Stimulated activated CD4-positive, alpha-beta T cell treated with anti-CD3 and anti-CD28 coated beads, Interleukin-2, amount 100 ng/mL, for 24 hours (primary cell): ENCODE measurements at regions not wholly inside any gene's neighbourhood (a gene's known extent, or its start where the extent isn't known, plus 50 kb on each side); places are given as distances from the start of the nearest gene placed in this dataset.

Experiments used
- DNase-seq, 2 donors: peaks; one replicate each; pipeline ENCODE4 v3.0.0-alpha.2; 2020

DNA sequence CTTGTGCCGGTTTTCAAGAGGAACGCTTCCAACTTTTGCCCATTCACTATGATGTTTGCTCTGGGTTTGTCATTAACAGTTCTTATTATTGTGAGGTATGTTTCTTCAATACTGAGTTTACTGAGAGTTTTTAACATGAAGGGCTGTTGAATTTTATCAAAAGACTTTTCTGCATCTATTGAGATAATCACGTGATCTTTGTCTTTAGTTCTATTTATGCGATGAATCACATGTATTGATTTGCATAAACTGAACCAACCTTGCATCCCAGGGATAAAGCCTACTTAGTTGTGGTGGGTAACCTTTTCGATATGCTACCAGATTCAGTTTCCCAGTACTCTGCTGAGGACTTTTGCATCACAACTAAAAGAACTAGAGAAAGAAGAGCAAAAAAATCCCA, 318.0 kb downstream of the GASK1B start:
- no peak for DNase-seq

DNA sequence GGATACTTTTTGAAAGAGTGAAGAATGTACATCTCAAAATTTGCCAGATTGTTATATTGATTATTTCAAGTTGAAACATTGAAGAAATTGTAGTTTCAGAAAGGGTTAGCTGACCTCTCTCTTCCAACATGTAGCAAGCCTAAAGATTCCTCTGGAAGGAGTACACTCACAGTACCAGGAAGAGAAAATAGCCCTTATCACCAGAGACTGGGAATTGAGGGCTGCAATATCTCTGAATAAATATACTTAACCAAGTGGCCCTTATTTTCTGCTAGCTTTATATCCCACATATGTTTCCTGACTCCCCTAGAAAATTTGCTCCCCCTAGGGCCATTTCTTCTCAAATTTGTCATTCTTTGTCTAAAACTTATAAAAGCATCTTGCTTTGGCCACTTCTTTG, 332.2 kb downstream of the GASK1B start:
- no peak for DNase-seq

DNA sequence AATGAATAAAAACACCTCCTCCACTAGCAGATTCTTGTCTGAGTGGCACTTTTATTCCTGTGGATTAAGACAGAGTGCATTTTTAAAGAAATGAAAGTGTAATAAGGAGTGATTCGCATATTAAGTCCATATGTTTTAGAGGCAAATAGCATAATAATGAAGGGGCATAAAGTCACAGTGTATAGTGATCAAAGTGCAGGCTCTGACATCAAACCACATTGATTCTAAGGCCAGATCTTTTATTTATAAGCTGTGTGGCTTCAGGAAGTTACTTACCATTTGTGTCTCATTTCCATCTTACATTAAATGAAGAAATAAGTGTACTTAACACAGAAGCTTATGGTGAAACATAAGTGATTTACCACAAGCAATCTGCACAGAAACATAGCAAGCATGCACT, 332.8 kb downstream of the GASK1B start:
- DNase-seq = no peak

DNA sequence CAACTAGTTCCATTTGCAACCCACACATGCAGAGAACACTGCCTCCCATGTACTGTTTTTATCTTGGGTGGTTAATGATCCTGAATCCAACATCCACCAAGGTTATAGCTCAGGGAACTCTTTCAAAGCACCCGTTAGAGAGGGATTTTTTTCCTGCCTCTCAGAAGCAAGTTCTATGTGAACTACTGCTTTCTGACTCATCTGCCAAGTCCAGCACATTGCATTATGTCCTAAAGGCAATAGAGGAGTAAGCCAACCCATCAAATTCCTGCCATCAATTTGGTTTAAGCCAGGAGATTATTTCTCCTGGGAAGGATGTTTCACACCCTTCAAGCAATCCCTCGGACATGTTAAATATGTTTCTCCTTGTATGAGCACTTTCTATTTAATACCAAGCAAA, 334.5 kb downstream of the GASK1B start:
- no peak for DNase-seq

DNA sequence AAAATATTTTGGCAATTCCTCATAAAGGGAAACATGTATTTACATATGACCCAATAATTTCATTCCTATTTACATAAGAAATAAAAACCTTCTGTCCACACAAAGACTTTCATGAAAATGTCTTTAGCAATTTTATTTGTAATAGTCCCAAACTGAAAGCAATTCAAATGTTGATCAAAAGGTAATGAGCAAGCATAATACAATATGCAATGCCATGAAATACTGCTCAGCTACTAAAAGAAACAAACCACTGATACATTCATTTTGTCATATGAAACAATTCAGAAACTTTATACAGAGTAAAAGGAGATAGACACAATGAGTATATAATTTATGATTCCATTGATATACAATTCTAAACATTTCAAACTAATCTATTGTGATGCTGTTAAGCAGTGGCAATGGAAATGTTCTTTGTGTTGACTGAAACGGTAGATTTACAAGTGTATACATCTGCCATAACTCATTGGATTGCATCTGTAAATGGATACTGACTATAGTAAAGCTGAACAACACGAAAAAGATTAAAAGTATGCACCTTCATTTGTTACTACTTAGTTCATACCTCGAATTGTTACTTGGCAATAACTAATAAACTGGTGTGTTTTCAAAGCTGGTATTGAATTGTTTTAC, 335.6 kb downstream of the GASK1B start:
- DNase-seq = no peak

DNA sequence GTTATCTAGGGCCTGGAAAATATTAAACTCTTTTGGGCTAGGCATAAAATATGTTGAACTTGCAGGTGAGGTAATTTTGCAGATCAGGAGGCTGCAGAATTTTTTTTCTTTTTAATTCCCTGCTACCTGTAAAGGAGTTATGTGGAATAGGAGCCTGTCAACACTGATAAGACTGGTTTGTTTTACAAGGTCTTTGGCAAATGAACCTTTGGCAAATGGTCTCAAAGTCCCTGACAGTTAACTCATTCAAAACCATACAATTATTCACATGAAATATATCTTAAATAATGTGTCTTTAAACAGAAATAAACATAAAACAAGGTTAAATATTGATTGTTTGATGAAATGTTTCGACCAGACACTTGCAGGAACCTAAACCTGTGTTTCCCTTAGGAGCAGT, 340.2 kb downstream of the GASK1B start:
- no peak for DNase-seq

DNA sequence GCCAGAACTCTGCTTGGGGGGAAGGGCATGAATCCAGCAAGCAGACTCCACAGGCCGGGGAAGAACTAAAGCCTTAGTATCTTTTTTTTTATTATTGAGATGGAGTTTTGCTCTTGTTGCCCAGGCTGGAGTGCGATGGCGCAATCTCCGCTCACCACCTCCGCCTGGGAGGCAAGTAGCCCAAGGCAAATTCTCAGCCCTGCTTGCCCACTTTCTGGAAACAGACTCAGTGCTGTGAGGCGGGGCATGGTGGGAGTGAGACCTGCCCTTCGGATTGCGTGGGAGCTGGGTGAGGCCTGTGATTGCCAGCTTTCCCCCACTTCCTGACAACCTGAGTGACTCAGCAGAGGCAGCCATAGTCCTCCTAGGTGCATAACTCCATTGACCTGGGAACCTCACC, 348.8 kb downstream of the GASK1B start:
- DNase-seq = no peak

DNA sequence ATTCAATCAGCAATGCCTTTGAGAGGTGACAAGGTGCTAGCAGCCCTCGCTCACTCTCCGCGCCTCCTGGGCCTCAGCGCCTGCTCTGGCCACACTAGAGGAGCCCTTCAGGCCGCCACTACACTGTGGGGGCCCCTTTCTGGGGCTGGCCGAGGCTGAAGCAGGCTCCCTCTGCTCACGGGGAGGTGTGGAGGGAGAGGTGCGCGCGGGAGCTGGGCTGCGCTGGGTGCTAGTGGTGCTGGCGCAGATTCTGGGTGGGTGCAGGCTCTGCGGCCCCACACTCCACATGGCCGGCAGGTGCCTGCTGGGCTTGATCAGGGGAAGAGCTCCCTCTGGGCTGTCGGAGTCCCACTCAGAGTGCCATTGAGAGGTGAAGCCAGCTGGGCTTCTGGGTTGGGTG, 351.0 kb downstream of the GASK1B start:
- no peak for DNase-seq

DNA sequence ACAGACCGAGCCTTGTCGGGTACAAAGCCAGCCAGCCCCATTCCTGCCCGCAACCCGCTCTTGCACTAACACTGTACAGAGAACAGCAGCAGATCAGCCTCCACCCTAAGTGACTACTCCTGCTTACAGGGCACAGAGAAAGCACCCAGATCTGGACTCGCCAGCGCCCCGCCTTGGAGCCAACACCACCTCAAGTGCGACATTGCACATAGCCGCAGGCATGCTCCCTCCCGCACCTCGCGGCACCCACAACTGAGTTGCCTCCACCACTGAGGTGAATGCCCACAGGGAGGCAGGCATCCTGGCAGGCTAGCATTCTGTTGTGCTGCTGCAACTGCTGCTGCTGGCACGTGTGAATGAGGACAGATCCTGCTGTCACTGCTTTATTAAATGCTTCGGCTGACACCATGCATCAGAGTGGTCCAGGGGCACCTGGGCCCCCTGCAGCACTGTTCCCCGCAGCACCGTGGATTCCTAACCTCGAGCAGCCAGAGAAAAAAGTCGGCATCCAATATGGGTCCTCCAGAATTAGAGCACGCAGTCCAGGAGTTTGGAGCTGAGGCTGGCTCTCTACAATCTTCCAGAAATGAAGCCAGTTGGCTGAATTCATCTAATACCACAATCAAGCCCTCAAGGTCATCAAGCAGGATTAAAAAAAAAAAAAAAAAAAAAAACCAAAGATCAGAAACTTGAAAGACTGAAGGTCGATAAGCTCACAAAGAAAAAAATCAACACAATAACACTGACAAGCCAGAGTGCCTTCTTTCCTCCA, 352.9 kb downstream of the GASK1B start:
- DNase-seq = no peak

DNA sequence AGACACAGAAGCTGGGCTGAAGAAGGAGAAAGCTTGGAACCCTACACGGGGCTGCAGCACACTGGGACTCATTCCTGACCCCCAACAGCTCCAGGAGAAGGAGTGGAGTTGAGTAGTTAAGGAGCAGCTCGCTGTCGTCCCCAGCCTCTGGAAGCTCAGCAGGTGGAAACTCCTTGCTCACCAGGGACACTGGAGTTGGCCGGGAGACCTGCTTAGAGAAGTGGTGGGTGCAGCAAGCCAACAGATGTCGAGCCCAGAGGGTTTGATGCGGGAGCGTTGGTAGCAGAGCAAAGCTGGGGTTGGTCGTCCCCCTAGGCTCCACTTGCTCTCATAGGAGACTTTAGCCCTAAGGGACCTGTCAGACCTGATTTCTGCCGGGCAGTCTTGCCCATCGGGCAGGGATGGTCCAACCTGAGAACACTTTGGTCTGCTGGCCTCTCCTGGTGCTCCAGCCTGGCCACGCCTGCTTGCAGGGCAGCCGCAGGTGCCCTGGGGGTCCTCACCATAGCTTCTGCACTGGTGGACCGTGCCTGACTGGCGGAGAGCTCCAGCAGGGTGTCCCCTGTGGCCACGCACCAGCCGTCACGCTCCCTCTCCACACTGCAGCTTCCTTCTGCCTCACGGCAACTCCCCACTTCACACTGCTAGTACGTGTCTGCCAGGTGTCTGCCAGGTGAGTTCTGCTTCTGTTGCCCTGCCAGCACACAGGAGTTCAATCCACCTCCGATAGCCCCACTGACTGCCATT, 353.7 kb downstream of the GASK1B start:
- DNase-seq = no peak

DNA sequence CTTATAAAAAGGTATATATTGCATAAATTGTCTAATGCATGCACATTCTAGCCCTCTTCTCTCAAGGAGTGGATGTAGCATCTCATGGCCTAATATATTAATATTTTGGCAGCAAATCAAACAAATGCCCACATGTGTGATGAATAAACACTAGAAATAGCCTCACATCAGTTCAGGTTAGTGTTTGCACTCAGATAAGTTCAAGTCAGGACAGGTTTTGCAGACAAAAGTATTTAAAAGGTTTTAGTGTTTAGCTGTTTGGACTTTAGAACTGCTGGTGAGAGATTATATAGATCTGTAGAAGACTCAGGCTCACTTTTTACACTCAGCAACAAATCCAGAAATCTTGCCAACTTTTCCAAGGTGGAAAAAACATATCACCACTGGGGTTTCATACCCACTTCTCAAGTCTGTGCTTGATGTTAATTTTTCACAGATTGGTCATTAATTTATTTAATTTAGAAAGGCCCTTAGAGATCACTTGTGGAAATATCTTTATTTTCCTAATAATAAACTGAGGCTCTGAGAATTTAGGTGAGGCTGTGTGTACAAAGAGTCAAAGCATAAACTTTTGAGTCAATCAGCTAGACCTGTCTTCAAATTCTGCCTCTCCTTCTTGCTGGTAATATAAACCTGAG, 362.6 kb downstream of the GASK1B start:
- DNase-seq = no peak

DNA sequence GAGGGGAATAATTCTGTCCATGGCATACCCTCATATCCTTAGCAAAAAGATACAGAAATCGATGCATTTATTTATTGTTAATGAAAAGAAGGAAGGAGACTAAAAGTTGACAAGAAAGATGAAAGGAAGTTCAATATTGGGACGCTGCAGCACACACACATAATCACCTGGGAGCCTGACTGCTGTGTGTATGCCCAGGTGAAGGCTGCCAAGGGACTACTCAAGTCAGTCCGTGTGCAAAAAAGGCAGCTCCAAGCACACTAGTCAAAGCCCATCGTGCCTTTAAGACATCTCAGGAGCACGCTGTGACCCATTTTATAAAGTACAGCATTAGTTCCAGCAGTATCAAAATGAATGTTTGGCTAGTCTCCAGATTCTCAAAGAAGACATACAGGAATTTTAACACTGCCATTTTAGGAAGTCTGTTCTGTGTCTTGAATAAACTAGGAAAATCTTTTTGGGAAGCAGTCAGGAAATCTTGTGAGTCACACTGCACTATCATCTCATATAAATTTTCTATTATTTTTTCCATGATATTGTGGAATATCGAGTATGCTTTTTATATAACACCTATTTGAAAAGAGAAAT, 363.9 kb downstream of the GASK1B start:
- no peak for DNase-seq

DNA sequence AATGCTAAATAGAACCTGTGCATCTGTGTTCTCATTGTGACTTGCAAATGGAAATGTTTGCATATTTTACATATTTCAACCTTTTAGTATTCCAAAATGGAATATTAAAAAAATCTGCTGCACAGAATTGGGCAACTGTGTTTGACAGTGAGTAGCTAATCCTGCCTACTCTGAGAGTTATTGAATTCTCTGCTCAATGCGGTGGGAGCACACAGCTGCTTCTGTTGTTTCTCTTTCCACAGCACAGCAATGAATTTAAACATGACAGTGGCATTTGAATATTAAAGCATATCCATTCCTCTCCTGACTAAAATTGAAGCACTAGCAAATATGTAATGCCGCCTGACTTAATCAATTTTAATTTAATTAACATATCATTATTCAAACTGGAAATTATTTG, 366.6 kb downstream of the GASK1B start:
- no peak for DNase-seq

DNA sequence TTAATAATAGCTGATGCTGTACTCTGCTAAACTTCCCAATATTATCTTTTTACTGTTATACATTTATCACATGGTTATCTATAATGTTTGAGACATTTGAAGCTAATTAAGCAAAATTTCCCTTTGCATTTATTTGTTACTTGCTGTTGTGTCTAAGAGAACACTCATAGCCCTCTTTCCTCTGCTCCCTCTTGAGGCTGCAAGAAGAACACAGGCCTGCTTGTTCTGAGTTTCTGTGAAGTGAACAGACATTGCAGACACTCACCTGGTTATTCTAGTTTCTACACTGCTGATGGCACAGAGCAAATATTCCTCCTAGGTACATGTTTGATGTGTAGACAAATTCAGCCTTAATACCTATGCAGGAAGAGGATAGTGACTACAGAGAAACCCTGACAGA, 367.8 kb downstream of the GASK1B start:
- no peak for DNase-seq

DNA sequence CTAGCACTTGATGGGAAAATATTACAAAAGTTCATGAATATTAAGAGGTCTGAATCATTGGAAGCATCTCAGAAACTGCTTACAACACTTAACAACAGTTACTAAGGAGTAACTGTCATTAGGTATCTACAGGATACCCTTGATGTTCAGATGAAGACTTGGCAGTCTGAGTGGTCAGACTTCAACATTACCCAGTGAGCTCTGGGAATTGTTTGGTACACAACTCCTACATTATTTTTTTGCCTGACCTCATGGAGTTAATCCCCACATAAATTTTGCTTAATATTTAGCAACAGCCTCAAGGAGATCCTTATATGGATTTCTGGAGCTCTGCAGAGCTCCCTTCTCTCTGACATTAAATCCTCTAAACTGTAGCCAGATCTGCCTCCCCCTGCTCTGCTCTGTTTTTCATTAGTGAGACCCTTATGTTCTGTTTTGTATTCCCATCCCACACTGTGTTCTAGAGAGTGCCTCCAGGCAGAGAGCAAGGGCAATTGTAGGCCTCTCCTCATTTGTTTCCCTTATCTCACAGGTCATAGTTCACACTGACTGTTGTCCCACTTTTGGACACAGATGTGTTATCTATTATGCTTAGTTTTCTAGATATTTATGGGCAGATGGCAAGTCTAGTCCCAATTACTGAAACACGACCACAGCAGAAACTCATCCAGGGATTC, 368.8 kb downstream of the GASK1B start:
- DNase-seq = no peak

DNA sequence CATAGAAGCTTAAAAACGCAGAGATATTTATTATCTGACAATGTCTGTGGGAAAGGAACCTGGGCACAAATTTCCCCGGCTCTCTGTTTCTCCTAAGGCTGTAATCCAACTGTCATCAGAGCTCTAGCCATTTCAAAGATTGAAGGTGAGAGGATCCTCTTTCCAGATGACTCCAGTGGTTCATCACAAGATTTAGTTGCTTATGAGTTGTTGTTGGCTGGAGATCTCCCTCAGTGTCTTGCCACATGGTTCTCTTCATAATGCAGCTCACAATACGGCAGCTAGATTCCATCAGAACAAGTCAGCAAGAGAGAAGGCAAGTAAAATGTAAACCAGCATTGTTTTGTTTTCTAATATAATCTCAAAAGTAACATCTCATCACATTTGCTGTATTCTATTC, 369.4 kb downstream of the GASK1B start:
- no peak for DNase-seq

DNA sequence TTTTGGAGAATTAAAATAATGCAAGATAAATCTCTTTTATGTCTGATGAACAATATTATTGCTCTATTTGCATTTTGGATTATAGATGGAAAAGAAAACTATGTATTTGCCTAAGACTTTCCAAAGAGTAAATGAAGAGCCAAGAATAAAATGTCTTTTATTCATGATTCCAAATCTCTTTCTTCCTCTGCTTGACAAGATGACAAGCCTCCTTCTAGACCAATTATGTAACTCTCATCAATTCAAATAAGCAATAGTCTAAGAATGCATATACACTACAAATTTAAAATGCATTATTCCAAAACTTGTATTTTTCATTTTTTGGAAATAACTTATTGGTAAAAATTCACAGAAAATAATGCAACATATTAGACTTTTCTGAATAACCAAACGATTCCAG, 377.3 kb downstream of the GASK1B start:
- no peak for DNase-seq

DNA sequence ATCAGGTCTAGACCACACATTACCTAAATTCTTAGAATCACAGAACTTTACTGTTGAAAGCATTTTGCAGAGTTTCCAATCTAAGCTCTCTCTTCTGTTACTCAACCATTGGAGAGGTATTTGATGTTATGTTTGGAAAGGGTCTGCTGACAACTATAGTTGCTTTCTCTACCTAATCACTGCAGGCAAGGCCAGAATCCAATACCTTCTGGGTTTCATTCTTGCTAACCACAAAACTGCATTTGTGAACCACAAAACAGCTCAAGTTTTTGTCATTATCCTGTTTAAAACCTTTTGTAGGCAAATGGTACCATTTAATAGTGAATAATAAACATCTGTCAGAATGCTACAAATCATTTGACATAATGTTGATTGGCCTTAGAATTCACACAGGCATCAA, 380.1 kb downstream of the GASK1B start:
- no peak for DNase-seq

DNA sequence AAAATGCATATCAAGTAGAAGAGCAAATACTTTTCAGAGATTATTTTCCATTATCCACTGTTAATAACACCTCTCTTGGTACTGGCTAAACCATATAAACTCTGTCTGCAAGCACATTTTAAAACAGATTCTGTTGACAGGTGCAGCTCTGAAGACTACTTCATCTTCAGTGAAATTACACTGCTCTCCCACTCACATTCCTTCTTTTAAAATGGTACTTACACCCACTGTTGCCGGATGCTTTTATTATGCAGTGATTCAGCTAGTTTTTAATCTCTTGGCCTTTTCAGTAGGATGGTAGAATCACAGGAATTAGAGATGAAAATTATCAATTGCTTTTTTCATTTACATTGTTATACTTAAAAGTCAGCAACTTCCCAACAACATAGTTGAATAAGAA, 381.6 kb downstream of the GASK1B start:
- no peak for DNase-seq

DNA sequence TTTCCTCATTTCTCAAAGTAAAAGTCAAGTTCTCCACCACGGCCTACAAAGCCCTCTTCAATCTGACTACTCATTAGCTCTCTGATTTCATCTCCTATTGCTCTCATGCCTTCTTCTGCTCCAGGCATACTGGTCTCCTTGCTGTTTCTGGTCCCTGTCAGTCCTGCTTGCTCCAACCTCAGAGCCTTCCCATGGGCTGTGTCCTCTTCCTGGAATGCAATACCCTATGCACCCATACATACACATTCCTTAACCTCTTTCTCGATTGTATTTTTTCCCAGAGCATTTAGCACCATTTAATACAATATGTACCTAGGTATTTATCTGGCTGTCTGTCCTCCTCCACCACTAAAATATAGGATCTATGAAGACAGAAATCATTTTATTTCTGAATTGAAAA, 385.2 kb downstream of the GASK1B start:
- DNase-seq = no peak

DNA sequence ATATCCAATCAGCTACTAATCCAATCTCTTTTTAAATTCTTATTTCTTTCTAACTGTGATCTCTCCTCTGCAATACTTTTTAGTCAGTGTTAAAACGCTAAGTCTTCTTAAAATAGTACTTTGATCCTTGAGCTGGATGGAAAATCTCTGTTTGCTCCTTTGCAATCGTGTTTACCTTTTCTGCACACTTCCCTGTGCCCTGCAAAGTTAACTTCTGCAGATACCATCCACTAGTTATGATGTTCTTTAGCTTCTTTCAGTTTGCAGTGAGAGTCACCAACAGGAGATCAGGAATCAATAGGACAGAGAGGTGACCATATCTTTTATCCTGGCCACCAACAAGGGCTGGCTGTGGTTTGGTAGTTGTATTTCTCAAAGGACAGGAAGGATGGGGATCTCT, 391.5 kb downstream of the GASK1B start:
- DNase-seq = no peak

DNA sequence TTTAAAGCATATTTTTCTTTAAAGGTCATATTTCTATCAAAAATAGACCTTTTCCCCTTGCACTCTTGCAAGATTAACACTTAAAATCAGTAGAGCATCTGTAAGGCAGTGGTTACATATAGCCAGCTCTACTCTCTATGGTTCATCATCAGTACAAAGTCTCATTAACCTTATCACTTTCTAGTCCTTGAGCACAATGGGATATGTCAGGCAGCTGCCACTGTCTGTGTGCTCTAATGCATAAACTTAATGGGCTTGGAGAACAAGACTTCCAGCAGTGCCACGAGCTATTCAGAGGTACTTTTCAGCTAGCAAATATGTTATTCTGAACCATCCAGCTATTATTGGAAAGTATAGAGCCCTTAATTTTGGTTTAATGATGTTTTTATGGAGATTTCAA, 393.7 kb downstream of the GASK1B start:
- no peak for DNase-seq
